ENCODE measurements at regions not wholly inside any gene's neighbourhood (a gene's known extent, or its start where the extent isn't known, plus 50 kb on each side); places are given as distances from the start of the nearest gene placed in this dataset.

GRCh38 chr12:124437121-124437520 lies 130.3 kb downstream of the NCOR2 start:
- H3K36me3 Mint-ChIP-seq (ENCODE audit: low read depth) = peaks cover 10% of the 10 kb centered on the region
- Histone ChIP-seq H3K9me3 (ENCODE audit: control insufficient read depth, low read length) (peaks cover 11% of the 10 kb centered on the region), H3K9ac (ENCODE audit: extremely low read depth, low read length, poor library complexity, severe bottlenecking) (no peak overlapping the region), H3K36me3 (ENCODE audit: control insufficient read depth, insufficient read depth, low read length) (peaks cover 16% of the 10 kb centered on the region), H3K4me3 (ENCODE audit: low read length) (no peak overlapping the region), H3K4me1 (ENCODE audit: control insufficient read depth, insufficient read depth, low read length) (peaks cover 4% of the 10 kb centered on the region), H3K27ac (ENCODE audit: low read depth, low read length) (peak overlapping the region; percentile 63), H3K27me3 (ENCODE audit: control insufficient read depth, insufficient read depth, low read length, poor library complexity, severe bottlenecking) (no peaks in the 10 kb centered on the region)
- no peak overlapping the region for H3K4me3 Mint-ChIP-seq
- H3K4me1 Mint-ChIP-seq = peaks cover 12% of the 10 kb centered on the region
- H3K27ac Mint-ChIP-seq = peak overlapping the region; percentile 30
- no peak for TF ChIP-seq CTCF (conservative IDR thresholded peaks at IDR 0.05)
- no peaks in the 10 kb centered on the region for H3K9me3 Mint-ChIP-seq
- H3K27me3 Mint-ChIP-seq (ENCODE audit: insufficient read depth) = no peaks in the 10 kb centered on the region
- 92 to 95% methylated on average over 4 to 7 of the region's 7 CpGs for WGBS, 2 experiments (ENCODE audit: insufficient coverage in 1 of 2, insufficient read length in 1 of 2)
- no peak for DNase-seq

- Histone ChIP-seq H3K27me3 (ENCODE audit: control insufficient read depth, insufficient read depth, low read length, poor library complexity, severe bottlenecking) (no peaks in the 10 kb centered on the region), H3K4me1 (ENCODE audit: control insufficient read depth, insufficient read depth, low read length) (peaks cover 4% of the 10 kb centered on the region), H3K9me3 (ENCODE audit: control insufficient read depth, low read length) (peaks cover 11% of the 10 kb centered on the region), H3K4me3 (ENCODE audit: low read length) (no peak overlapping the region), H3K36me3 (ENCODE audit: control insufficient read depth, insufficient read depth, low read length) (peaks cover 9% of the 10 kb centered on the region), H3K27ac (ENCODE audit: low read depth, low read length) (no peak overlapping the region), H3K9ac (ENCODE audit: extremely low read depth, low read length, poor library complexity, severe bottlenecking) (no peak overlapping the region)
- H3K27me3 Mint-ChIP-seq (ENCODE audit: insufficient read depth) = no peaks in the 10 kb centered on the region
- peak; percentile 70 for DNase-seq
- H3K36me3 Mint-ChIP-seq (ENCODE audit: low read depth) = peaks cover 14% of the 10 kb centered on the region
- whole genome bisulfite sequencing, 2 experiments (ENCODE audit: insufficient coverage in 1 of 2, insufficient read length in 1 of 2) = 83 to 95% methylated on average over 4 to 8 of the region's 8 CpGs
- no peaks in the 10 kb centered on the region for H3K9me3 Mint-ChIP-seq
- H3K4me3 Mint-ChIP-seq = no peak overlapping the region
- no peak overlapping the region for H3K27ac Mint-ChIP-seq
- H3K4me1 Mint-ChIP-seq = peaks cover 12% of the 10 kb centered on the region
- TF ChIP-seq CTCF (conservative IDR thresholded peaks at IDR 0.05) = no peak
These were observed 131.0 kb downstream of the NCOR2 start for GRCh38 chr12:124436366-124436765.

- Histone ChIP-seq H3K4me3 (ENCODE audit: low read length) (no peak overlapping the region), H3K36me3 (ENCODE audit: control insufficient read depth, insufficient read depth, low read length) (peaks cover 10% of the 10 kb centered on the region), H3K27ac (ENCODE audit: low read depth, low read length) (no peak overlapping the region), H3K9ac (ENCODE audit: extremely low read depth, low read length, poor library complexity, severe bottlenecking) (no peak overlapping the region), H3K4me1 (ENCODE audit: control insufficient read depth, insufficient read depth, low read length) (peaks cover 4% of the 10 kb centered on the region), H3K9me3 (ENCODE audit: control insufficient read depth, low read length) (peaks cover 11% of the 10 kb centered on the region), H3K27me3 (ENCODE audit: control insufficient read depth, insufficient read depth, low read length, poor library complexity, severe bottlenecking) (no peaks in the 10 kb centered on the region)
- H3K4me1 Mint-ChIP-seq = peaks cover 12% of the 10 kb centered on the region
- H3K36me3 Mint-ChIP-seq (ENCODE audit: low read depth) = peaks cover 18% of the 10 kb centered on the region
- H3K9me3 Mint-ChIP-seq = no peaks in the 10 kb centered on the region
- 94 to 96% methylated on average over 13 to 16 of the region's 16 CpGs for WGBS, 2 experiments (ENCODE audit: insufficient coverage in 1 of 2, insufficient read length in 1 of 2)
- H3K27ac Mint-ChIP-seq = no peak overlapping the region
- H3K27me3 Mint-ChIP-seq (ENCODE audit: insufficient read depth) = no peaks in the 10 kb centered on the region
- H3K4me3 Mint-ChIP-seq = no peak overlapping the region
- no peak for TF ChIP-seq CTCF (conservative IDR thresholded peaks at IDR 0.05)
- DNase-seq = no peak
These were observed 131.5 kb downstream of the NCOR2 start for GRCh38 chr12:124435806-124436345.

Data from endodermal cell (in vitro differentiated cells).